Right cardiac atrium (tissue), 5 donors: ENCODE measurements at regions not wholly inside any gene's neighbourhood (a gene's known extent, or its start where the extent isn't known, plus 50 kb on each side); places are given as distances from the start of the nearest gene placed in this dataset.
A peak's percentile ranks its signal among the peaks of the same experiment; 100 is the strongest.
"Not testable (repeated sequence)": the region's sequence is repeated elsewhere in the genome, so short reads cannot be mapped to it uniquely, and the experiment has no call there.

Source experiments
- ATAC-seq, 2 donors: fragments of 200-7000 bp; cut with Tn5 transposase; one replicate each; pipeline versions ENCODE4 v1.8.0 to v1.9.1; 2020; ENCODE audit warnings: moderate library complexity in 2 of 2, mild to moderate bottlenecking in 1 of 2
- DNase-seq, 3 donors: peaks; one replicate each; pipeline ENCODE4 v3.0.0-alpha.2; 2020
- H3K27ac ChIP-seq: one replicate; pipeline ENCODE4 v1.5.1; 2013; ENCODE audit warnings: mild to moderate bottlenecking, low read length, control low read depth, moderate library complexity
- H3K27me3 ChIP-seq: one replicate; pipeline ENCODE4 v1.6.1; 2013; ENCODE audit not compliant: control insufficient read depth, insufficient read depth
- H3K4me1 ChIP-seq: one replicate; pipeline ENCODE4 v1.6.1; 2013; ENCODE audit warnings: low read length; ENCODE audit not compliant: control insufficient read depth, insufficient read depth
- H3K4me3 ChIP-seq: one replicate; pipeline ENCODE4 v1.5.1; 2013; ENCODE audit warnings: low read length, control low read depth
- H3K9me3 ChIP-seq: one replicate; pipeline ENCODE4 v1.6.1; 2013; ENCODE audit warnings: low read length; ENCODE audit not compliant: control insufficient read depth
- WGBS: extraction: QIAGEN DNeasy Blood & Tissue Kit; methylation state at CpG from one replicate; pipeline ENCODE4 v1.1.7; 2013; 5-methylcytosine and 5-hydroxymethylcytosine counted together
- intact Hi-C, 4 donors: fragments of 100-400 bp; cut with DNase I; formaldehyde crosslinking; loops; one replicate each; pipeline versions ENCODE4 v1.11.0 to v1.14.0; 2022 to 2023
- donor health status: healthy with polysubstance abuse.
- donor health status: DM: no; HTN: yes; CAD: no.
- donor health status: DM: no; HTN: no; CAD: no.
- donor health status: DM: no; HTN: yes; CAD: no; lungs with severe emphysema.
- donor health status: DM: yes; HTN: yes; CAD: no.

GRCh38 chr1:224005973-224006372, 107.9 kb upstream of the FBXO28 start:
- DNase-seq, intact Hi-C loops, H3K27me3 ChIP-seq, H3K9me3 ChIP-seq, H3K27ac ChIP-seq, H3K4me1 ChIP-seq, H3K4me3 ChIP-seq, ATAC-seq: not testable (repeated sequence)
- WGBS, result 99% methylated on average over 3 of the region's 3 CpGs

- WGBS, result 83% methylated on average over 4 of the region's 4 CpGs
- ATAC-seq, H3K4me1 ChIP-seq, H3K4me3 ChIP-seq, H3K27ac ChIP-seq, H3K9me3 ChIP-seq, intact Hi-C loops, H3K27me3 ChIP-seq, DNase-seq: not testable (repeated sequence)
Observed at GRCh38 chr1:224004552-224005315, 109.2 kb upstream of the FBXO28 start.

DNA sequence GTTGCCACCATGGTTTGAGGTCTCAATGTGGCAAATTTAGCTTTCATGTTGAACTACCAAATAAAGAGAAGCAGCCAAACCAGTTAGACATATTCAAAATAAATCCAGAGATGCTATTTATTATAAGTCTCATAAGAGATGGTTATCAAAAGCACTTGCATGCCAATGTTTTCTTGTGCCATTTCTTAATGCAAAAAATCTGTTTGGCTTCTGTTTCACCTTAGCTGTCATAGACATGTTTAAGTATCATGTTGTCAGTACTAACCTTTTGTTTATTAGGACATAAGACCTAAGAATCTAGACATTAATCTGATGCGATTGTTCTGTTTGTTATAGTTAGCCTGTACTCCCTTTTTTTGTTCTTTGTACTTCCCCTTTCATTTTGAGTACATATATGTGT, 110.0 kb upstream of the FBXO28 start:
- H3K9me3 ChIP-seq, H3K4me3 ChIP-seq, H3K4me1 ChIP-seq, intact Hi-C loops, DNase-seq, ATAC-seq, H3K27me3 ChIP-seq, H3K27ac ChIP-seq: not testable (repeated sequence)
- WGBS, result 0% methylated on average over 1 of the region's 1 CpG

- H3K27me3 ChIP-seq, H3K27ac ChIP-seq, H3K4me1 ChIP-seq, ATAC-seq, intact Hi-C loops, H3K9me3 ChIP-seq, H3K4me3 ChIP-seq, DNase-seq: not testable (repeated sequence)
- 57% methylated on average over 2 of the region's 2 CpGs for WGBS
Observed at GRCh38 chr1:224001757-224002156, 112.2 kb upstream of the FBXO28 start.

DNA sequence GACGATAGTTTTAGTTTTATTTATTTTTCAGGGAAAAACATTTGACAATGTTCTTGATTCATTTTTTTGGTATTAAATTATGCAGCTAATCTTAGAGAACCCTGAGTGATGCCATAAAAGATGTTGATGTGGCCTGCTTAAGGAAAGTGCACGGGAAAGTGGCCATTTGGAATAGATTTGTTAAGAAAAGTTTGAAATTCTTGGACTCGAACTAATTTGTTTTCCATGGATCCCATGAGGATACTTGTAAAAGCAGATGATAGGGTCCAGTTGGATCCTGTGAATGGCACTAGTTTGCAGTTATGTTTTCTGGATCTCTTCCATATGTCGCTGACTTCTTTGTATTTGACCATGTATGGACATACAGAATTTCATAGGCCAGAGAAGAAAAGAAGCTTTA, 114.2 kb upstream of the FBXO28 start:
- H3K4me1 ChIP-seq, H3K27ac ChIP-seq, H3K9me3 ChIP-seq, intact Hi-C loops, H3K27me3 ChIP-seq, H3K4me3 ChIP-seq, DNase-seq: not testable (repeated sequence)
- WGBS, result 54% methylated on average over 3 of the region's 4 CpGs
- peak; percentile 32 to 84 for ATAC-seq

DNA sequence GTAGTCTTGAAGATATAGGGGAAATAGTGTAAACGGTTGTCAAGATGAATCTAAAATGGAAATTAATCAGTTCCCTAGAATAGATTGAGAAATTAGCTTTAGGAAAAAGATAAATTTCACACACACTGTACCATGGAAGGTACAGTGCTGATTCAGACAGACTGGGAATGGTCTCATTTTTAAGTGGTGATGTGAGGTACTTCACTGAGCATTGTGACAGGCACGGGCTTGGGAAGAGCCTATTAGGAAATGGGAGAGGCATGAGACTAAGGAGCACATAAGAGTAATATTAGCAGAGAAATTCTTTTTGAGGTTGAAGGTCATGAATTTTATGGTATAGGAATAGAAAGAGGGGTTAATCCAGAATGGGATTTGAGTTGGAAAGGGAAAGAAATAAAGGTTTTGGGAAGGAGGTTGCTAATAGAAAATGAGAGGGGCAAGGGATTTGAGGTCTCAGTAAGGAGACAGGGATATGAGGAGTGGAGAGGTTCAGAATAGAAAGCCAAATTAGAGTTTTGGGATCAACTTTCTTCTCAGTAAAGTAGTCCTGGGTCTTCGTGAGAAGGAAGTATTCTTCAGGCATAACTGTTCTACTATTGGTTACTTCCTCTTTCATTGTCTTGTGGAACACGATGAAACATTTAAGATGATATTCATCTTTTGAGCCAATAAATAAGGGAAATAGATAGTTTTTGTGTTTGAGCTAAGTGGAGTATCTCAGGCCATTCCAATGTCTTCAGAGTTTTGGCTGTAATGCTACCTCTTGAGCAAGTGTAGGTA, 115.0 kb upstream of the FBXO28 start:
- intact Hi-C loops, DNase-seq, H3K9me3 ChIP-seq, H3K4me1 ChIP-seq, H3K27me3 ChIP-seq, H3K27ac ChIP-seq, H3K4me3 ChIP-seq: not testable (repeated sequence)
- peak; percentile 32 to 60 for ATAC-seq
- WGBS, result 50% methylated on average over 4 of the region's 4 CpGs

DNA sequence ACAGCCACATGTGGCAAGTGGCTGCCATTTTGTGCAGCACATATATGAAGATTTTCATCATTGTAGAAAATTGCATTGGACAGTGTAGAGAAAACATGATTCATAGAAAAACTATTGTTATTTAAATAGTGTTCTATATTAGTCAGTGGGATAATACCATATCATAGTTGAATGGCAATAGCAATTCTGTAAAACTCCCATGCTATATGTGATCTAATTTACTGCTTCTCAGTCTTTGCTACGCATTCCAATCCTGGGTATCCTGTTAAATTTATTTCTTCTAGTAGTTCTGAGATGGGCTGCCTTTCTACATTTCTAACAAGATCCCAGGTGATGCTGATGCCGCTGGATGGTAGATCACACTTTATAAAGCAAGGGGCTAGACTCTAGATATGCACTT, 117.5 kb upstream of the FBXO28 start:
- ATAC-seq, H3K27me3 ChIP-seq, H3K4me3 ChIP-seq, H3K27ac ChIP-seq, H3K4me1 ChIP-seq, H3K9me3 ChIP-seq, intact Hi-C loops, DNase-seq: not testable (repeated sequence)
- 98% methylated on average over 2 of the region's 2 CpGs for WGBS

- under 1% methylated on average over 59 of the region's 70 CpGs for WGBS
- peak; percentile 100 for ATAC-seq
- intact Hi-C loops, result not testable (repeated sequence)
Observed at GRCh38 chr1:223992456-223993246, 121.3 kb upstream of the FBXO28 start.

DNA sequence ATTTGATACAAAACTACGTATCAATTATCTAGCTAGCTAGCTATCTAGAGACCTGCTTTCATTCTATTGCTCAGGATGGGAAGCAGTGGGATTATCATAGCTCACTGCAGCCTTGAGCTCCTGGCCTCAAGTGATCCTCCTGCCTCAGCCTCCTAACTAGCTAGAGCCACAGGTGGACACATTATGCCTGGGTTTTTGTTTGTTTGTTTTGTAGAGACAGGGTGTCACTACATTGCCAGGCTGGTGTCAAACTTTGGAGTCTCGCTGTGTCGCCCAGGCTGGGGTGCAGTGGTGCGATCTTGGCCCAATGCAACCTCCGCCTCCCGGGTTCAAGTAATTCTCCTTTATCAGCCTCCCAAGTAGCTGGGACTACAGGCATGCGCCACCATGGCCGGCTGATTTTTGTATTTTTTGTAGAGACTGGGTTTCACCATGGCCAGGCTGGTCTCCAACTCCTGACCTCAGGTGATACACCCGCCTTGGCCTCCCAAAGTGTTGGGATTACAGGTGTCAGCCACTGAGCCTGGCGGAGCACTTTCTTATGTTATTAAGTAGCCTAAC, 122.5 kb upstream of the FBXO28 start:
- H3K4me3 ChIP-seq, H3K4me1 ChIP-seq, H3K27ac ChIP-seq, H3K9me3 ChIP-seq, H3K27me3 ChIP-seq, ATAC-seq, intact Hi-C loops, DNase-seq: not testable (repeated sequence)
- WGBS, result 97% methylated on average over 10 of the region's 10 CpGs

More at GRCh38 chr1:223992456-223993246, 121.3 kb upstream of the FBXO28 start:
- H3K9me3 ChIP-seq, H3K27me3 ChIP-seq, H3K4me1 ChIP-seq: not testable (repeated sequence)
- peak; percentile 100 for DNase-seq
- Histone ChIP-seq H3K4me3 (peak overlapping the region; percentile 61), H3K27ac (peak overlapping the region; percentile 85)

- H3K27ac ChIP-seq, H3K9me3 ChIP-seq, H3K4me1 ChIP-seq, intact Hi-C loops, H3K4me3 ChIP-seq, DNase-seq, H3K27me3 ChIP-seq, ATAC-seq: not testable (repeated sequence)
- 95% methylated on average over 4 of the region's 4 CpGs for WGBS
Observed at GRCh38 chr1:223961985-223962384, 116.2 kb upstream of the TP53BP2 start.
